HEK293 (cell line): ENCODE measurements at regions not wholly inside any gene's neighbourhood (a gene's known extent, or its start where the extent isn't known, plus 50 kb on each side); places are given as distances from the start of the nearest gene placed in this dataset.

Experiments used
- CTCF ChIA-PET: fragments of 350-600 bp; formaldehyde crosslinking; extraction: SDS; loops from one replicate; lab custom pipeline; 2021; ENCODE audit warnings: antibody characterized with exemption; lab: Yijun Ruan, JAX
- POLR2A ChIA-PET: fragments of 300-600 bp; formaldehyde crosslinking; extraction: SDS; loops from one replicate; lab custom pipeline; 2020; ENCODE audit warnings: antibody characterized with exemption, inconsistent platforms; lab: Yijun Ruan, JAX
- H3K27ac ChIP-seq: fragments of 200-500 bp; sonication (Bioruptor generic); 2 replicates; pipeline ENCODE4 v1.5.1; 2014; ENCODE audit warnings: low read depth, low read length, control low read depth, inconsistent platforms; ENCODE audit errors: extremely low read depth
- H3K36me3 ChIP-seq, 2 experiments: fragments of 200-500 bp in 1 of 2; sonication (Bioruptor generic) in 1 of 2; 1 replicate in 1 of 2; 2 replicates in 1 of 2; pipeline ENCODE4 v1.5.1; 2014 to 2017; ENCODE audit warnings: inconsistent platforms in 2 of 2, low read length in 2 of 2; ENCODE audit not compliant: control insufficient read depth in 2 of 2, insufficient read depth in 1 of 2
- H3K4me1 ChIP-seq: fragments of 200-500 bp; sonication (Bioruptor generic); 2 replicates; pipeline ENCODE4 v1.5.1; 2014; ENCODE audit warnings: mild to moderate bottlenecking, low read length, inconsistent platforms; ENCODE audit not compliant: control insufficient read depth, insufficient read depth
- H3K4me3 ChIP-seq: 2 replicates; pipeline ENCODE4 v1.5.1; 2011; ENCODE audit warnings: low read depth, mild to moderate bottlenecking, control low read depth, low read length, moderate library complexity
- H3K9me3 ChIP-seq: fragments of 200-500 bp; sonication (Bioruptor generic); 2 replicates; pipeline ENCODE4 v1.5.1; 2014; ENCODE audit warnings: low read depth, low read length, inconsistent platforms; ENCODE audit not compliant: control insufficient read depth, insufficient read depth
- IKZF3 ChIP-seq: fragments of 450-650 bp; IDR thresholded peaks from 2 replicates; pipeline ENCODE4 v1.5.0; 2018; ENCODE audit warnings: missing biosample characterization, mild to moderate bottlenecking, missing genetic modification characterization, moderate library complexity
- KLF17 ChIP-seq: fragments of 450-650 bp; formaldehyde crosslinking; IDR thresholded peaks from 2 replicates; pipeline ENCODE4 v1.5.1; 2016; ENCODE audit warnings: missing biosample characterization, missing genetic modification characterization
- SETDB1 ChIP-seq: IDR thresholded peaks from one replicate; pipeline ENCODE4 v1.6.1; 2017; ENCODE audit warnings: mild to moderate bottlenecking, low read length, moderate library complexity, mixed read lengths; ENCODE audit not compliant: insufficient read length
- TRIM28 ChIP-seq: IDR thresholded peaks from 2 replicates; pipeline ENCODE4 v1.6.1; 2011; ENCODE audit warnings: low read length, control low read depth, borderline replicate concordance
- ZBTB21 ChIP-seq: fragments of 450-650 bp; formaldehyde crosslinking; IDR thresholded peaks from 2 replicates; pipeline ENCODE4 v1.5.1; 2017; ENCODE audit warnings: missing biosample characterization, missing genetic modification characterization
- ZNF146 ChIP-seq: fragments of 450-650 bp; formaldehyde crosslinking; IDR thresholded peaks from 2 replicates; pipeline ENCODE4 v1.5.1; 2016; ENCODE audit warnings: missing biosample characterization, missing genetic modification characterization
- ZNF184 ChIP-seq: fragments of 450-650 bp; IDR thresholded peaks from 2 replicates; pipeline ENCODE4 v1.5.1; 2018; ENCODE audit warnings: missing biosample characterization, mild to moderate bottlenecking, missing genetic modification characterization
- ZNF214 ChIP-seq: fragments of 450-650 bp; formaldehyde crosslinking; IDR thresholded peaks from 2 replicates; pipeline ENCODE4 v1.5.1; 2017; ENCODE audit warnings: missing biosample characterization, mild to moderate bottlenecking, missing genetic modification characterization, borderline replicate concordance
- ZNF280D ChIP-seq: fragments of 450-650 bp; formaldehyde crosslinking; IDR thresholded peaks from 2 replicates; pipeline ENCODE4 v1.5.1; 2016; ENCODE audit warnings: missing biosample characterization, missing genetic modification characterization
- ZNF311 ChIP-seq: fragments of 450-650 bp; formaldehyde crosslinking; IDR thresholded peaks from 2 replicates; pipeline ENCODE4 v1.5.1; 2017; ENCODE audit warnings: missing biosample characterization, missing genetic modification characterization, borderline replicate concordance
- ZNF335 ChIP-seq: fragments of 450-650 bp; formaldehyde crosslinking; conservative IDR thresholded peaks from 2 replicates; pipeline ENCODE4 v1.5.1; 2016; ENCODE audit warnings: missing biosample characterization, missing genetic modification characterization
- ZNF366 ChIP-seq: fragments of 450-650 bp; formaldehyde crosslinking; conservative IDR thresholded peaks from 2 replicates; pipeline ENCODE4 v1.5.1; 2016; ENCODE audit warnings: missing biosample characterization, missing genetic modification characterization
- ZNF423 ChIP-seq: fragments of 450-650 bp; formaldehyde crosslinking; IDR thresholded peaks from 2 replicates; pipeline ENCODE4 v1.5.1; 2016; ENCODE audit warnings: missing biosample characterization, missing genetic modification characterization
- ZNF473 ChIP-seq: fragments of 450-650 bp; formaldehyde crosslinking; IDR thresholded peaks from 2 replicates; pipeline ENCODE4 v1.5.1; 2017; ENCODE audit warnings: missing biosample characterization, missing genetic modification characterization
- ZNF521 ChIP-seq: fragments of 450-650 bp; formaldehyde crosslinking; IDR thresholded peaks from 2 replicates; pipeline ENCODE4 v1.5.1; 2017; ENCODE audit warnings: missing biosample characterization, mild to moderate bottlenecking, missing genetic modification characterization
- ZNF548 ChIP-seq: fragments of 450-650 bp; formaldehyde crosslinking; IDR thresholded peaks from 2 replicates; pipeline ENCODE4 v1.5.1; 2016; ENCODE audit warnings: missing biosample characterization, missing genetic modification characterization
- ZNF645 ChIP-seq: fragments of 450-650 bp; formaldehyde crosslinking; IDR thresholded peaks from 2 replicates; pipeline ENCODE4; 2016; ENCODE audit warnings: missing biosample characterization, missing genetic modification characterization
- ZNF658 ChIP-seq: fragments of 450-650 bp; formaldehyde crosslinking; IDR thresholded peaks from 2 replicates; pipeline ENCODE4; 2016; ENCODE audit warnings: missing biosample characterization, missing genetic modification characterization
- ZNF664 ChIP-seq: fragments of 450-650 bp; formaldehyde crosslinking; IDR thresholded peaks from 2 replicates; pipeline ENCODE4 v1.5.1; 2016; ENCODE audit warnings: missing biosample characterization, missing genetic modification characterization
- ZSCAN30 ChIP-seq: fragments of 450-650 bp; IDR thresholded peaks from 2 replicates; pipeline ENCODE4 v1.5.1; 2018; ENCODE audit warnings: missing biosample characterization, mild to moderate bottlenecking, missing genetic modification characterization, moderate library complexity
- ZXDB ChIP-seq: fragments of 450-650 bp; formaldehyde crosslinking; IDR thresholded peaks from 2 replicates; pipeline ENCODE4 v1.5.1; 2016; ENCODE audit warnings: missing biosample characterization, missing genetic modification characterization

GRCh38 chr4:120434756-120435155, 368.1 kb upstream of the MAD2L1 start:
- no peaks in the 10 kb centered on the region for H3K4me1 ChIP-seq
- TF ChIP-seq ZBTB21 (no peak), ZSCAN30 (tag by site-specific recombination) (no peak), ZNF311 (no peak), KLF17 (tag by site-specific recombination) (no peak), ZNF366 (tag by site-specific recombination) (no peak), ZNF521 (tag by site-specific recombination) (no peak)
- ChIA-PET CTCF (interaction anchor here (0.6 kb wide), 1 partner anchor 553 kb away, joined by 3 read pairs; no protein-coding TSS in a partner anchor), POLR2A (no interaction called here)
- no peaks in the 10 kb centered on the region for H3K9me3 ChIP-seq
- no peak overlapping the region for H3K27ac ChIP-seq
- H3K4me3 ChIP-seq: no peak overlapping the region
- no peaks in the 10 kb centered on the region for H3K36me3 ChIP-seq

GRCh38 chr4:120432301-120432860, 365.7 kb upstream of the MAD2L1 start:
- TF ChIP-seq ZNF645 (tag by site-specific recombination): no peak
- TF ChIP-seq ZNF423 (tag by site-specific recombination): no peak
- no peak for TF ChIP-seq ZNF280D (tag by site-specific recombination)
- no peak for TF ChIP-seq TRIM28
- no peak for TF ChIP-seq IKZF3 (tag by site-specific recombination)
- no peak for TF ChIP-seq ZNF473 (tag by site-specific recombination)
- TF ChIP-seq ZNF548: no peak
- TF ChIP-seq ZNF184: no peak
- TF ChIP-seq ZNF664: no peak
- no peak for TF ChIP-seq ZNF335 (tag by site-specific recombination)
- TF ChIP-seq ZNF214 (tag by site-specific recombination): no peak
- no peak for TF ChIP-seq ZXDB (tag by site-specific recombination)
- TF ChIP-seq ZNF658 (tag by site-specific recombination): no peak
- TF ChIP-seq SETDB1: no peak
- TF ChIP-seq ZNF146 (tag by site-specific recombination): no peak
- Histone ChIP-seq H3K4me1 (no peaks in the 10 kb centered on the region), H3K27ac (no peak overlapping the region), H3K4me3 (no peak overlapping the region), H3K36me3 (no peaks in the 10 kb centered on the region), H3K9me3 (no peaks in the 10 kb centered on the region)
- CTCF ChIA-PET: no interaction called here
- POLR2A ChIA-PET: no interaction called here
